ENCODE measurements at regions not wholly inside any gene's neighbourhood (a gene's known extent, or its start where the extent isn't known, plus 50 kb on each side); places are given as distances from the start of the nearest gene placed in this dataset.

GRCh38 chr21:21734088-21734487 lies 735.9 kb downstream of the NCAM2 start:
- TF ChIP-seq, protein P1, sequence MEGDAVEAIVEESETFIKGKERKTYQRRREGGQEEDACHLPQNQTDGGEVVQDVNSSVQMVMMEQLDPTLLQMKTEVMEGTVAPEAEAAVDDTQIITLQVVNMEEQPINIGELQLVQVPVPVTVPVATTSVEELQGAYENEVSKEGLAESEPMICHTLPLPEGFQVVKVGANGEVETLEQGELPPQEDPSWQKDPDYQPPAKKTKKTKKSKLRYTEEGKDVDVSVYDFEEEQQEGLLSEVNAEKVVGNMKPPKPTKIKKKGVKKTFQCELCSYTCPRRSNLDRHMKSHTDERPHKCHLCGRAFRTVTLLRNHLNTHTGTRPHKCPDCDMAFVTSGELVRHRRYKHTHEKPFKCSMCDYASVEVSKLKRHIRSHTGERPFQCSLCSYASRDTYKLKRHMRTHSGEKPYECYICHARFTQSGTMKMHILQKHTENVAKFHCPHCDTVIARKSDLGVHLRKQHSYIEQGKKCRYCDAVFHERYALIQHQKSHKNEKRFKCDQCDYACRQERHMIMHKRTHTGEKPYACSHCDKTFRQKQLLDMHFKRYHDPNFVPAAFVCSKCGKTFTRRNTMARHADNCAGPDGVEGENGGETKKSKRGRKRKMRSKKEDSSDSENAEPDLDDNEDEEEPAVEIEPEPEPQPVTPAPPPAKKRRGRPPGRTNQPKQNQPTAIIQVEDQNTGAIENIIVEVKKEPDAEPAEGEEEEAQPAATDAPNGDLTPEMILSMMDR (IDR thresholded peaks at IDR 0.05; ENCODE audit: low read depth, low read length): no peak
- Histone ChIP-seq H3K27ac (ENCODE audit: low read depth, low read length) (no peak overlapping the region), H3K9me3 (ENCODE audit: control insufficient read depth, insufficient read depth, low read length) (no peaks in the 10 kb centered on the region), H3K4me3 (ENCODE audit: low read depth, low read length) (no peak overlapping the region), H3K27me3 (ENCODE audit: control insufficient read depth, insufficient read depth, low read length) (no peaks in the 10 kb centered on the region)
- no peak for DNase-seq (ENCODE audit: low read depth, low spot score)
- POLR2A ChIA-PET: no interaction called here
- CTCF ChIA-PET: interaction anchor here (1.4 kb wide), 1 partner anchor 25 kb away, joined by 3 read pairs; no protein-coding TSS in a partner anchor

GRCh38 chr21:21737186-21737585 lies 739.0 kb downstream of the NCAM2 start:
- no peak overlapping the region for H3K27ac ChIP-seq (ENCODE audit: low read depth, low read length)
- H3K4me3 ChIP-seq (ENCODE audit: low read depth, low read length): no peak overlapping the region
- TF ChIP-seq, protein P1 (IDR thresholded peaks at IDR 0.05; ENCODE audit: low read depth, low read length): no peak
- DNase-seq (ENCODE audit: low read depth, low spot score): no peak
- POLR2A ChIA-PET: no interaction called here
- CTCF ChIA-PET: no interaction called here
- no peaks in the 10 kb centered on the region for H3K9me3 ChIP-seq (ENCODE audit: control insufficient read depth, insufficient read depth, low read length)
- H3K27me3 ChIP-seq (ENCODE audit: control insufficient read depth, insufficient read depth, low read length): no peaks in the 10 kb centered on the region

- ChIA-PET POLR2A (no interaction called here), CTCF (no interaction called here)
- no peaks in the 10 kb centered on the region for H3K27me3 ChIP-seq (ENCODE audit: control insufficient read depth, insufficient read depth, low read length)
- TF ChIP-seq, protein P1 (IDR thresholded peaks at IDR 0.05; ENCODE audit: low read depth, low read length): no peak
- H3K4me3 ChIP-seq (ENCODE audit: low read depth, low read length): no peak overlapping the region
- no peaks in the 10 kb centered on the region for H3K9me3 ChIP-seq (ENCODE audit: control insufficient read depth, insufficient read depth, low read length)
- DNase-seq (ENCODE audit: low read depth, low spot score): no peak
- H3K27ac ChIP-seq (ENCODE audit: low read depth, low read length): no peak overlapping the region
These were observed 742.0 kb downstream of the NCAM2 start for GRCh38 chr21:21740207-21740606.

DNA sequence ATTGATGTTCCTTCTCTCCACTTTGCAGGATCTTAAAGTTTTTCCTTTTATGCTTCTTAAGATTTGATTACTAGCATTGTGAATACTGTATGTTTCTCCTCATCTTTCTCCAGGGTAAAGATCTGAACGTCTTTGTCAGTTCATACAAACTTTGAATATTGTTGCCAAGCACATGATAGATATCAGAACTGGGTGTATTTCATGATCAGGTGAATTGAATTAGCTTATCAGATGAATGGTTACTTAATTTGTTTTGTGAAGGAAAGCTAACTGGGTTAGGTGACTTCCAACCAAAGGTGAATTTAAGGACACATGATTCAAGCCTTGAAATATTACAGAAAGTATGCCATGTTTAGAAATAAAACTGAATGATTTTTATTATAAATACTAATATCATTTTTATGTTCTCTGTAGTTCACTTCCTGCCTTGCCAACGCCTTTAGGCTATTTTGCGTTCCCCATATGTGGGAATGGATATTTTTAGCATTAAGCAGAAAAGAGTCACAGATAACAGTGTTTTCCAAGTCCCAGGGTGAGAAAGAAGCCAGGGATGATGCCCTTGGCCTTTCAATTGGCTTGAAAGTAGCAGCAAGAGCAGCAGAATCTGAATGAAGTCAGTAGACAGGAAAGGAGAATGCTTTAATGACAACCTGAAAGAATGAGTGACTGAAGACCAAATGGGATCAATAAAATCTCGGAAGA lies 752.1 kb downstream of the NCAM2 start:
- H3K9me3 ChIP-seq (ENCODE audit: control insufficient read depth, insufficient read depth, low read length): no peaks in the 10 kb centered on the region
- CTCF ChIA-PET: no interaction called here
- no peak overlapping the region for H3K27ac ChIP-seq (ENCODE audit: low read depth, low read length)

DNA sequence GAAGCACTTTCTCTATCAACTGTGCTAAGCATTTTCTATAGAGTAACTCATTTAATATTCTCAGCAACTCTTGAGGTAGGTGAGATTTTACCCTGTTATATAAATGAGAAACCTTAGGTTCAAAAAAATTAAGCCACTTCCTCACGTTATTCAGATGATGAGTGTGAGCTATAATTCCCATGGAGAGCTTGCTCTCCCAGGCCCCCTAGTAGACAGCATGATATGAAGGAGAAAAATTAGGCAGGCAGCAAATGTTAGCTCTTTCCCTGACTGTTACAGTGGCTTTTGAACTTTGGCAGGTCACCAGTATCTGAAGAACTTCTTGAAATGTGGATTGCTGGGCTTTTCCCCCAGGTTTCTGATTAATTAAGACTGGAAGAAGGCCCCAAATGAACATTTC lies 753.1 kb downstream of the NCAM2 start:
- ChIA-PET CTCF (no interaction called here), POLR2A (interaction anchor here (0.7 kb wide), 1 partner anchor 386 kb away, joined by 3 read pairs; no protein-coding TSS in a partner anchor)
- no peaks in the 10 kb centered on the region for H3K27me3 ChIP-seq (ENCODE audit: control insufficient read depth, insufficient read depth, low read length)
- H3K9me3 ChIP-seq (ENCODE audit: control insufficient read depth, insufficient read depth, low read length): no peaks in the 10 kb centered on the region
- DNase-seq (ENCODE audit: low read depth, low spot score): no peak
- TF ChIP-seq, protein P1 (IDR thresholded peaks at IDR 0.05; ENCODE audit: low read depth, low read length): no peak
- H3K4me3 ChIP-seq (ENCODE audit: low read depth, low read length): no peak overlapping the region
- no peak overlapping the region for H3K27ac ChIP-seq (ENCODE audit: low read depth, low read length)

More for the DNA sequence above, 752.1 kb downstream of the NCAM2 start:
- DNase-seq (ENCODE audit: low read depth, low spot score): no peak
- POLR2A ChIA-PET: no interaction called here
- no peaks in the 10 kb centered on the region for H3K27me3 ChIP-seq (ENCODE audit: control insufficient read depth, insufficient read depth, low read length)
- TF ChIP-seq, protein P1 (IDR thresholded peaks at IDR 0.05; ENCODE audit: low read depth, low read length): no peak
- no peak overlapping the region for H3K4me3 ChIP-seq (ENCODE audit: low read depth, low read length)

Measured in AG04450 (cell line).